H54 (cell line): ENCODE measurements at regions not wholly inside any gene's neighbourhood (a gene's known extent, or its start where the extent isn't known, plus 50 kb on each side); places are given as distances from the start of the nearest gene placed in this dataset.

Source experiments
- DNase-seq: peaks from one replicate; pipeline ENCODE4 v3.0.0; 2011; ENCODE audit warnings: low spot score, mixed read lengths; ENCODE audit not compliant: insufficient read length
- FAIRE-seq: peaks from 3 replicates; lab custom pipeline; 2011; peaks lifted over from hg19 to GRCh38; lab: Jason Lieb, UNC
- POLR2A ChIP-seq: IDR thresholded peaks from 2 replicates; pipeline ENCODE4 v1.6.1; 2011; ENCODE audit warnings: low read depth, mild to moderate bottlenecking, low read length

DNA sequence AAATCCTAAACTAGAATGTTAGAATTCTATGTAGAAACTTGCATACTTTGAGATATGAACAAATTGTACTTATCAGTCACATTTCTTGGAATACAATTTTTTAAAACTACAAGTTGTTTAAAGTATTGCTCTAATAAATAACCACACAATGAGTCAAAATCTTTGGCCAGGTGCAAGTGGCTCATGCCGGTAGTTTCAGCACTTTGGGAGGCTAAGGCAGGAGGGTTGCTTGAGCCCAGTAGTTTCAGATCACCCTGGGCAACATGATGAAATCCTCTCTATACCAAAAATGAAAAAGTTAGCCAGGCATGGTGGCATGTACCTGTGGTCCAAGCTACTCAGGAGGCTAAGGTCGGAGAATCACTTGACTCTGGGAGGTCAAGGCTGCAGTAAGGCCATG, 257.8 kb downstream of the COX7C start:
- TF ChIP-seq POLR2A, result no peak
- FAIRE-seq (no peak), DNase-seq (no peak)

DNA sequence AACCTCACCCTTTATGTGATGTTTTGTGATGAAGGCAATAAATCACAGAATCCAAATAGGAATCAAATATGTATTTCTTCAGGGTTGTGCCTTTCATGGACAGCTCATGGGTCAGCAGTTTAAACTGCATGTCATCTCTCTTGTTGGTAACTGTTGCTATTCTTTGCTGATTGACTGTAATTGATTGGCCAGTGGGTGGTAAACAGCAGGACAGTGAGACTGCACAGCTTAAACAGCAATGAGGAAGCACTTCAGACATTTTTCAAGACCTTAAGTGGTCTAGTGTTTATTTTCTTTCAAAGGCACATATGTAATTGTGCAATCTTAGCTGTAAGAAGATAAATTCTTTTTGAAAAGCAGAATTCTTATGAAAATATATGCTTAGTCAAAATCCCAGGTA, 260.5 kb downstream of the COX7C start:
- DNase-seq (no peak), FAIRE-seq (no peak)
- TF ChIP-seq POLR2A, result no peak

DNA sequence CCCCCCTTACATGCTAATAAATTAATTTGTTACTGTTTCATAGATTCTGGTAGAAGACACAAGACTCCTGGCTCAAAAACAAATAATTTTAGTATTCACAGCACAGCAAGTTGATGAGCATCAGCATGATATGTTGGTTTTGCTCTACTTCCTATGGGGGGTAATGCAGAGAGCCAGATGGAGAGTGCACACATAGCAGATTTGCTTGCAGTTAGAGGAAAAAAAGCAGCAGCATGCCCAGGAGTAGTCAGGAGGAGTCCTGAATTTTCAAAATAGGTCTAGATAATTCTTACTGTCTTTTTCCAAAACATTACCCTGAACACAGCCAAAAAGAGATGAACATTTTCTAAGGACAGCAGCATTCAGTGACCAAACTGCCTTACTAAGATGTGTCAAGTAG, 261.3 kb downstream of the COX7C start:
- DNase-seq (no peak), FAIRE-seq (no peak)
- TF ChIP-seq POLR2A, result no peak

DNA sequence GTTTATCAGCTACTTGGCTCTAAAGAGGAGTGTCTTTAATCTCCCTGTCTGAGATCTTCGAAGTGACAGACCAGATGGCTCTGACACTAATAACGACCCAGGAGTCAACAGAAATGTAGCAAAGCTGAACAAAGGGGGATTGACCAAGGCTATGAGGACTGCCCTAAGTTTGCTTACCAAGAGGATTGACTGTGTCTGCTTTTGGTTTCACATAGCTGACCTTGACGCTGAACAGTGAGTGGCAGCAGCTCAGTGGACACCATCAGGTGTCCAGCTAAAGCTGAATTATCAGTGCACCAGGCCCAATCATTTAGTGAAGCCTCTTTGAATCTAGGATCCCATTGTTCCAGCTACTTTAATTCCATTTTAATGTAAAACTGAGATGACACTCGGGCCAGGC, 262.6 kb downstream of the COX7C start:
- no peak for TF ChIP-seq POLR2A
- FAIRE-seq, result no peak
- no peak for DNase-seq

DNA sequence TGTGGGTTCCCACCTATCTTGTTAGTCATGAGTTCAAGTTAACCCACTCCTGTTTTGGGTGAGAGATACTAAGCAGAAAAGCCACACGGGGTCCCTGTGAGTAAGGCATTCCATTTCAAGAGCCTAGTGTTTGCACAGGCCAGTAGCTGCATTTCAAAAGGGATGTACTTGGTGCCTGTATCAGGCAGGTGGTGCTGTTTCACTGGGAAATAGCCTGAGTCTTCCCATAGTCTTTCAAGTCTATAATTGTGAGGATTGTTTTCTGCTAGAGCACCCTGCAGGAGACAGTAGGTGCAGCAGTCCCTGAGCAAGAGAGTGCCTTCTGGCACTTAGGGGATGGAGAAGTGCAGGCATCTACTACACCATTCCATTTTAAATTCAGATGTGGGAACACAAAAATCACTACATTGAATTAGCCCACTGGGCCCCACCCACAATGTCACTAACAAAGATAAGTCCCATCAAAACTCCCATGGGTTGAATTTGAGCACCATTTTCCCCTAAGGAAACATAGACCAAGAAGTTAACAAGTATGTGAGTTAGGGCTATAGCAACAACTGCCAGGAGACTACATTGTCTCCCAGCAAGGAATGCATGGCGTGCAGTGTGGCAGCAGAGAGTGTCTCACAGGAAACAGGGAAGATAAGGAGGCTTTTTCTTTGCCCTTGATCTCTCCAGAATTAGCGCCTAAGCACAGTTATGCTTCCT, 263.2 kb downstream of the COX7C start:
- FAIRE-seq, result peak; percentile 70
- DNase-seq, result peak; percentile 15
- no peak for TF ChIP-seq POLR2A

DNA sequence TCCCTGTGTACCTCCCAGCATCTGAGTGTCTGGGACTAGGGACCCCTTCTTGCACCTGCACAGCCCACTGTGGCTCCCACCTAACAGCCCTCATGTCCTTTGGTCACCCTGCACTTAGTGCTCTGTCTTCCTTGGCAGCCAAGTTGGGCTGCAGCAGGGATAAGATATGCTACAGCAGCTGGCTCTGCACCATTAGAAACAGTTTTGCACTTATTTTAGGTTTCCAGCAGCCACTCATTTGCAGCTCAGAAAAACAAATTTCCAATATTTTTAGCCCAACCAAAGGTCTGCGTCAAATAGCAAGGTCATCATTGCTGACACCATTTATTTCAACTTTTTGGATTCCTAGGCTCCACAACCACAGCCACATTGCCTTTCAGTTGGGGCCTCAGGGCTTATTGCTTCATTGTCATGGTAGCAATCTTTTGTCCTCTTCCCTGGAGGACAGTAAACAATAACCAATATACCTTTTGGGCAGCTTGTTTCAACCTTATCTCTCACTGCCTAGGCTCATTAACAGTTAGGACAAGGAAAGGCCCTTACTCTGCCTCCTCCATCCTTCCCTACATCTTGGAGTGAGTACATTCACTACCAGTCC, 263.9 kb downstream of the COX7C start:
- FAIRE-seq (no peak), DNase-seq (no peak)
- TF ChIP-seq POLR2A, result no peak

DNA sequence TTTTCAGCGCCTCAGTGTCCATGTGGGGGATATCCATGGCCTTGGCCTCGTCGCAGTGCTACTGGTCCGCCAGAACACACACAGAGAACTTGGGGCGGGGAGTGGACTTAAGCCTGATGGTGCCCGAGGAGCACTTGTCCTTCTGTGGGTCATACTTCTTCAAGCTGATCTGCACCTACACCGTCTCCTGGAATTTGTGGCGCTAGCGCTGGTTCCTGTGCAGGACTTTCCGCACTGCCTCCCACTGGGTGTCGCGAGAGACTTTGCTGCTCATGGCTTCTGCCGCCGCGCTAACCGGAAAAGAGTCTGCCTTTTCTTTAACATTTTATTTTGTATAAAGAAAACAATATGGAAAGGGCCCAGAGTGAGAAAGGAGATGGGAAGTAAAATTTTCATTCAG, 266.9 kb downstream of the COX7C start:
- FAIRE-seq, result no peak

DNA sequence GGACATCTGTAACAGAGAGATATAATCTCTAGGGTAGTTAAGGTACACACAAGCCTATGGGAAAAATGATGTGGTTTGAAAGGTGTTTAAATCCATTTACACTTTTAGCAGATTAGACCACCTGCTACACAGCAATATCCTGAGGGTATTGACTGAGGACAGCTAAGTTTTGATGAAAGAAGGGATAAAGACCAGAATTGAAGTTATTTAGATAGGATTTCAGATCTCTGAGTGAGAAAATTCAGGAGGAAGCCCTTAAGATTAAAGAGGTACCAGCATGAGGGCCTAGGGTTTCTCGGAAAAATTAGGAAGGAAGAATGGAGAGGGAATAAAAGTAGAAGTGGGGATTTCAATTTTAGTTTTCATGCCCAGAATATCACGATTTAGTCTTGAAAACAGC, 267.3 kb downstream of the COX7C start:
- FAIRE-seq (no peak), DNase-seq (no peak)
- TF ChIP-seq POLR2A, result no peak

More for the DNA sequence above, 266.9 kb downstream of the COX7C start:
- no peak for DNase-seq
- no peak for TF ChIP-seq POLR2A

DNA sequence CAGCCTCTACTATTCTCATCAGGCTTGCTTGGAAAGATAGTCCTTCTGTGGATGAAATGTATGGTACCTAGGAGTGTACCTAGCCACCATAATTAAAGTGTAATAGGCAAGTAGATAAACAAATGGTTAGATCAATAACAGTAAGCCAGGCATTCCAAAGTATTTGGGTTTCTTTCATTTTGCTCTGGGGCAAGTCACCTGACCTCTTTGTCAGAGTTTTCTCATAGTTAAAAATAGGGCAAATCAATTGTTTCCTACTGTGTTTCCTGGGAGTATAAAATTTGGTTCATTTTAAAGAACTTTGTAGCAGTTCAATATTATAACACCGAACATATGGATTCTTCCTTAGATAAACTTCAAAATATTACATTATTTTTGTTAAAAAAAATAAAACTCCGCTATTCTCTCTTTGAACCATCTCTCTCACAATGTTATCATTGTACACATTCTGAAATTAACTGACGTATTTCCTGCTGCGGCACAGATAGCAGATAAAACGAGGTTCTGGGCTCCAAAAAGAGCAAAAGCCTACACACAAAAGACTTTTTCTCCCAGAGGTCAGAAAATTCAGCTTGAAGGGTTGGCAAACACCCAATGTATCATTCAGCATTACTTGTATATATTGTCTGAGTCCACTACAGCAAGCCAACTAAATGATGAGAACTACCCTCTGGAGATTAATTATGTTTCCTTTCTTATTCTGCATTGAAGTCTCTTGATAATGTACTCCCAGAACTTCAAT, 267.9 kb downstream of the COX7C start:
- FAIRE-seq (no peak), DNase-seq (no peak)
- no peak for TF ChIP-seq POLR2A

DNA sequence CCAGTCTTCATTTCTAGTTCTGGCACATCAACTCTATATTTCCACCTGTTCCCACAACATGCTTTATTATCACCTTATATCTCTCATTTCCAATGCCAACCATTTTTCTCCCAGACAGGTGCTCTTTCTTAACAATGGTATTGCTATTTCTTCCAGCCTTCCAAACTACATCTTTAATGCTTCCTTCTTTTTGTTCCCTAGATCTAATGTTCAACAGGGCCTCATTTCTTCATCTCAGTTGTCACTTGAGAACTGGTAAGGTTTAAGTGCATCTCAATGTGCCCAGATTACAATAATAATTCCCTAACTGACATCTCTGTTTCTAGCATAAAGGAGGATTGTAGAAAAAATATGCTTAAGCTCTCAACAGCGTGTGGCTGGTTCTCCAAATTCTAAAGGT, 272.6 kb downstream of the COX7C start:
- no peak for TF ChIP-seq POLR2A
- no peak for FAIRE-seq
- DNase-seq, result no peak

DNA sequence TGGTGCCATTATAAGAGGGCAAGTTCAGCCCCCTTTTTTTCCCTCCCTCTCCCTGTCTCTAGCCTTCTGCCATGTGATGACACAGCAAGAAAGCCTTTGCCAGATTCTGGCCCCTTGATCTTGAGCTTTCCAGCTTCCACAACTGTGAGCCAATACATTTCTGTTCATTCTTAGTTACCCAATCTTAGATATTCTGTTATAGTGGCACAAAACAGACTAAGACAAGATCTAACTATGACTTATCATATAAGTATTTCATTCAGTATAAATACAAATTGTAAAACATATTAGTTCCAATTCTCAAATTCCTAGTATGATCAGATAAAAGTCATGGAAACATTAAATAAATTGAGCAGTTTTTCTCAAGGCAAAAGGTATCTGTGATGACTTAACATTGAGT, 276.3 kb downstream of the COX7C start:
- DNase-seq (no peak), FAIRE-seq (no peak)
- no peak for TF ChIP-seq POLR2A

DNA sequence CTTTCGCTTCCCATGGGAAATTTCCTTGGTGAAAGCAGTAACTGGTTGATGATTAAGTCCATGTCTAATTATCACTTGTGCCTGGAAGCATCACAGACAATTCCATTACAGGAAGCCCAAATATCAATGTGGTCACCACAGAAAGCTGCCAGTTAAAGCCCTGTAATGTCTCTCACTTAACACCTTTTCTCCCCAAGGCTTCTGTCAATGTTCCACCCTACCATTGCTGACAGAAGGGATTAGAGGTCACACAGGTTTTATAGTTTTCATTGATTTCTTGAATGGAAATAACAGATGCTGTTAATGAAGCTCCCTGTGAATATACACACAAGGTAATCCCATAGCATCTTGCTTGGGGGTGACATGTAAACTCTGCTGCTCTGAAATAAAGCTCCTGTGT, 279.2 kb downstream of the COX7C start:
- DNase-seq (no peak), FAIRE-seq (no peak)
- no peak for TF ChIP-seq POLR2A

DNA sequence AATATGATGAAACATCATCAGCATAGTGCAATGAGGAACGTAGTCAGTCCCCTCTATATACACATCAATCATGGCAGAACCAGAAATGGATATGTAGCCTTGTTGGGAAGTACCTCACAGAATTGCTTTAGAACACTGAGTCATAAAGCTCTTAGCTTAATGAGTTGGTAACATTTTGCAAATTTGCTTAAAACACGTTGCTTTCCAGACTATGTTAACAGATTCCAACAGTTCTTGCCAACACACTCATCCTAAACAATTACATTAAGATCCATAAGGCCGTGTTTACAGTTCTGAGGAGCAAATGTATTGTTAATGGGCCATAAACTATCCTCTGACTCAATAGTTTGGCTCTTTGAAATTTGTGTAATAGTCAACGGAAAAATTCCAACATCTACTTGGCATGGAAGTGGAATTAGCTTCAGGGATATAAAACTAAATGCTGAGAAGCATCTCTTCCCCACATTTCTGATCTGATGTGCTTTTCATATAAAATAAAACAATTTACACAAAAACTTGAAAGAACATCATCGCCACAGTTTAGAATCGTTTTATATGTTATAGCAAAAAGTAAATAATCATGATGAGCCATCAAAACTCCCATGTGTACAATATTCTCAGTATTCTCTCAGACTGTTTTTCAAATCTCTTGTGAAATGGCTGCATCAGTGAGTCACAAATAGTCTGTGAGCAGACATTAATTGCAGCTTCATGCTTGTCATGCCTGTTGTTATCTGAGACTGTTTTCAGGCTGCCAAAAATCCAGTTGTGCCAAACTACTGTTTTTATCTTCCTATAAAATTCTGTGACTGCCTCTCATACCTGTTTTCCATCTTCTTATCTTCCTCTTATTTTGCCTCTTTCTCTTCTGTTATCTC, 291.9 kb downstream of the COX7C start:
- FAIRE-seq (peak; percentile 11), DNase-seq (no peak)
- TF ChIP-seq POLR2A, result no peak

DNA sequence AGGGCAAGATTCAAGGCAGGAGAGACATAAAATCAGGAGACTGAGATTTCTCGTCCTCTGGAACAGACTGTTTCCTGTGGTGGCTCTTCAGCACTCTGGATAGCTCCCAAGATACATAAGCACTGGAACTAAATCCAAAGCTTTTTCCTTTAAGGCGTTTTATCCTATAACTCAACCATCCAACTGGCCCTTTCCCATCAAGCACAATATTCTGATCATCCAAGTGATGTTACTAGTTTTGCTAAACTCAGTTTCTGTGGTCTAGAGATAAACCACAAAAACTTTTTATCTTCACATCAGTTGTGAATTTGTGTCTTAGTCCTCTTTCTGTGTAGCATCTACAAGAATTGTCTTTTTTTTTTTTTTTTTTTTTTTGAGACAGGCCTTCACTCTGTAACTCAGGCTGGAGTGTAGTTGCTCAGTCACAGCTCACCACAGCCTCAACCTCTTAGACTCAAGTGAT, 299.4 kb downstream of the COX7C start:
- DNase-seq (no peak), FAIRE-seq (peak; percentile 43)
- no peak for TF ChIP-seq POLR2A

DNA sequence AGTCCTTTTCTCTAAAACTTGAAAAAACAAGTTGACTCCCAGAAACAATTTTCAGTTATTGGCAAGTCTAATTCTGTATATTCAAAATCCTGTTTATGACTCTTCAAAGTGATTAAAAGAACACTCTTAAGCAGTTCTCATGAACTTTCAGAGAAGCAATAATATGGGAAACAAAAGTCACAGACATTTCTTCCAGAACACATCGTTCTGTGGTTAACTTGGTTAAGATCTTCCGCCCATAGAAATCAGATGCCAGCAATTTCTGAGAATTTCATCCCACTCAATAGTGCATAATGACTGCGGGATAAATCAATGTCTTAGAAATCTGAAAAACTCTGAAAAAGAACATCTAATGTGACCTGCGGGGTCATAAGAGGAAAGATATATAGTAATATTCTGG, 300.5 kb downstream of the COX7C start:
- DNase-seq (no peak), FAIRE-seq (no peak)
- TF ChIP-seq POLR2A, result no peak
